ENCODE measurements at regions not wholly inside any gene's neighbourhood (a gene's known extent, or its start where the extent isn't known, plus 50 kb on each side); places are given as distances from the start of the nearest gene placed in this dataset.

DNA sequence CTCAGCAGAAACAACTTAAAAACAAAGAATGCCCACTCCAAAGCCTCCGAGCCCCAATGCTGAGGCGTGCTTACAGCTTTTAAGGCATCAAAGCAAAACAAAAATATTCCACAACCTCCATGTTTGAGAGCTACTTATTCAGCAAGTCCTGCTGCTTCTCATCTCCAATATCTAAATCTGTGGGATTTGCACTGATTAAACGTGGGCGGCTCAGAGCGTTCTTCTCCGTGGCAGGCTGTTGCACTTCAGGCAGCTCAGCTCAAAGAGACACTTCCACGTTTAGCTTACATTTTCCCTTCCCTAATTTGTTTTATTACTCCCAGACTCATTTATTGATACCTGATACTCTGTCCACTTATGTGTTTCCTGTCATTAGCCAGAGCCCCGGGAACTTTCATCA, 282.6 kb upstream of the MCTP2 start:
- H3K27me3 ChIP-seq (ENCODE audit: insufficient read depth, low read length): no peaks in the 10 kb centered on the region
- no peak overlapping the region for H3K18ac ChIP-seq (ENCODE audit: low read length)
- H3K4me3 ChIP-seq (ENCODE audit: low read depth, low read length): no peak overlapping the region
- no peak overlapping the region for H4K8ac ChIP-seq (ENCODE audit: low read depth, low read length)
- no peak overlapping the region for H3K27ac ChIP-seq (ENCODE audit: low read depth, low read length)
- no peaks in the 10 kb centered on the region for H3K79me1 ChIP-seq (ENCODE audit: low read length)
- no peaks in the 10 kb centered on the region for H3K4me1 ChIP-seq (ENCODE audit: control insufficient read depth in 1 of 2, insufficient read depth in 2 of 2, low read length in 2 of 2)
- H4K91ac ChIP-seq (ENCODE audit: low read depth, low read length): no peak overlapping the region
- no peaks in the 10 kb centered on the region for H3K9me3 ChIP-seq (ENCODE audit: insufficient read depth, low read depth, low read length)
- no peak overlapping the region for H4K12ac ChIP-seq (ENCODE audit: low read depth, low read length)
- H3K4me2 ChIP-seq (ENCODE audit: low read length): no peak overlapping the region
- no peak overlapping the region for H3K14ac ChIP-seq (ENCODE audit: low read length)
- H2AK5ac ChIP-seq (ENCODE audit: low read length): no peak overlapping the region
- no peak overlapping the region for H2BK12ac ChIP-seq (ENCODE audit: low read length)
- WGBS (ENCODE audit: extremely low coverage, insufficient coverage, insufficient read length): no CpG with 5 or more reads among the region's 8 CpGs
- DNase-seq: no peak
- H2BK5ac ChIP-seq (ENCODE audit: low read depth, low read length, poor library complexity): no peak overlapping the region
- H3K9ac ChIP-seq (ENCODE audit: low read length): no peak overlapping the region
- no peaks in the 10 kb centered on the region for H3K36me3 ChIP-seq (ENCODE audit: control insufficient read depth in 1 of 2, insufficient read depth in 2 of 2, low read length in 2 of 2)
- H2AFZ ChIP-seq (ENCODE audit: insufficient read depth, low read length, poor library complexity): no peak overlapping the region
- H3K79me2 ChIP-seq (ENCODE audit: control insufficient read depth, insufficient read depth, low read length, poor library complexity): no peaks in the 10 kb centered on the region
- H3K23ac ChIP-seq (ENCODE audit: low read length): no peak overlapping the region
- no peak overlapping the region for H3K4ac ChIP-seq (ENCODE audit: low read depth, low read length)
- H2BK120ac ChIP-seq (ENCODE audit: insufficient read depth, low read length, poor library complexity): no peak overlapping the region

DNA sequence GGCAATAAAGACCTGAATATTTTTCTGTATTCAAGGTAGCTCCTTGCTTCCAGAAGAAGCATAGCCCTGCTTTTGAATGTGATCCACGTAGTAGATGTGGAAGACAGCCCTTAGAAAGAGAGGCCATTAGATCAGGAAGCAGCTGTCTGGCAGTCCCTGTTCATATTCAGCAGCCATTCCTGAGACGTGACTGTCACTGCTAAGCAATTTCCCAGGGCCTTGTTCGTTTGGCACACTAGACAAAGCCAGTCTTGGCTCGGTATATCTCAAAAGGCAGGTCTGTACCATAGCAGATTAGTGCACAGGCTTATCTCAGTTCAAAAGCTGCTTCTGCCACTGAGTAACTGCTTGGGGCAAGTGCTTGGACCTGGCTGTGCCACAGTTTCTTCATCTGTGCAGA, 287.8 kb upstream of the MCTP2 start:
- Histone ChIP-seq H3K23ac (ENCODE audit: low read length) (no peak overlapping the region), H3K4ac (ENCODE audit: low read depth, low read length) (no peak overlapping the region), H4K12ac (ENCODE audit: low read depth, low read length) (no peak overlapping the region), H4K91ac (ENCODE audit: low read depth, low read length) (no peak overlapping the region), H3K9me3 (ENCODE audit: insufficient read depth, low read depth, low read length) (no peaks in the 10 kb centered on the region), H3K9ac (ENCODE audit: low read length) (no peak overlapping the region), H3K27ac (ENCODE audit: low read depth, low read length) (no peak overlapping the region), H3K79me1 (ENCODE audit: low read length) (no peaks in the 10 kb centered on the region), H2BK12ac (ENCODE audit: low read length) (no peak overlapping the region), H2AFZ (ENCODE audit: insufficient read depth, low read length, poor library complexity) (no peak overlapping the region), H3K18ac (ENCODE audit: low read length) (no peak overlapping the region), H3K4me3 (ENCODE audit: low read depth, low read length) (no peak overlapping the region), H3K14ac (ENCODE audit: low read length) (no peak overlapping the region), H3K4me1 (ENCODE audit: control insufficient read depth in 1 of 2, insufficient read depth in 2 of 2, low read length in 2 of 2) (no peaks in the 10 kb centered on the region), H3K27me3 (ENCODE audit: insufficient read depth, low read length) (no peaks in the 10 kb centered on the region), H2AK5ac (ENCODE audit: low read length) (no peak overlapping the region), H3K4me2 (ENCODE audit: low read length) (no peak overlapping the region), H2BK5ac (ENCODE audit: low read depth, low read length, poor library complexity) (no peak overlapping the region), H4K8ac (ENCODE audit: low read depth, low read length) (no peak overlapping the region), H3K79me2 (ENCODE audit: control insufficient read depth, insufficient read depth, low read length, poor library complexity) (no peaks in the 10 kb centered on the region), H3K36me3 (ENCODE audit: control insufficient read depth in 1 of 2, insufficient read depth in 2 of 2, low read length in 2 of 2) (no peaks in the 10 kb centered on the region), H2BK120ac (ENCODE audit: insufficient read depth, low read length, poor library complexity) (no peak overlapping the region)
- WGBS (ENCODE audit: extremely low coverage, insufficient coverage, insufficient read length): no CpG with 5 or more reads among the region's 4 CpGs
- peak; percentile 37 to 55 for DNase-seq

DNA sequence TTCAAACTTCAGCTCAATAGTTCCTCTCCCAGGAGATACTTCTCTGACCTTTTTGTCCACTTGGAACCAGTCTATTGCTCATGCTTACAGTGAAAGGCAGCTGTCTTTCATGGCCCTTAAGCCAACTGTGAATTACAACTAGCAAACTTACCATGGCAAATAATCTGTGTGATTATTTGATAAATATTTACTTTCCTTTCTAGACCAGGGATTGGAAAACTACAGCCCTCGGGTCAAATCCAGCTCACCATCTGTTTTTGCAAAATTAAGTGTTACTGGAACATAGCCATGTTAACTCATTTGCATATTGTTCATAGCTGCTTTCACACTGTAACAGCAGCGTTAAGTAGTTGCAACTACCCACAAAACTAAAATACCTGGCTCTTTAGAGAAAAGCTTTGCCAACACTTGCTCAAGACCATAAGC, 289.1 kb upstream of the MCTP2 start:
- no peak for DNase-seq
- Histone ChIP-seq H4K91ac (ENCODE audit: low read depth, low read length) (no peak overlapping the region), H4K8ac (ENCODE audit: low read depth, low read length) (no peak overlapping the region), H2BK120ac (ENCODE audit: insufficient read depth, low read length, poor library complexity) (no peak overlapping the region), H3K27me3 (ENCODE audit: insufficient read depth, low read length) (no peaks in the 10 kb centered on the region), H3K79me2 (ENCODE audit: control insufficient read depth, insufficient read depth, low read length, poor library complexity) (no peaks in the 10 kb centered on the region), H3K27ac (ENCODE audit: low read depth, low read length) (no peak overlapping the region), H2BK12ac (ENCODE audit: low read length) (no peak overlapping the region), H3K9me3 (ENCODE audit: insufficient read depth, low read depth, low read length) (no peaks in the 10 kb centered on the region), H2AFZ (ENCODE audit: insufficient read depth, low read length, poor library complexity) (no peak overlapping the region), H3K9ac (ENCODE audit: low read length) (no peak overlapping the region), H2BK5ac (ENCODE audit: low read depth, low read length, poor library complexity) (no peak overlapping the region), H3K79me1 (ENCODE audit: low read length) (no peaks in the 10 kb centered on the region), H3K4me2 (ENCODE audit: low read length) (no peak overlapping the region), H3K18ac (ENCODE audit: low read length) (no peak overlapping the region), H3K14ac (ENCODE audit: low read length) (no peak overlapping the region), H3K4me3 (ENCODE audit: low read depth, low read length) (no peak overlapping the region), H2AK5ac (ENCODE audit: low read length) (no peak overlapping the region), H4K12ac (ENCODE audit: low read depth, low read length) (no peak overlapping the region), H3K4ac (ENCODE audit: low read depth, low read length) (no peak overlapping the region), H3K4me1 (ENCODE audit: control insufficient read depth in 1 of 2, insufficient read depth in 2 of 2, low read length in 2 of 2) (no peaks in the 10 kb centered on the region), H3K23ac (ENCODE audit: low read length) (no peak overlapping the region), H3K36me3 (ENCODE audit: control insufficient read depth in 1 of 2, insufficient read depth in 2 of 2, low read length in 2 of 2) (no peaks in the 10 kb centered on the region)
- WGBS (ENCODE audit: extremely low coverage, insufficient coverage, insufficient read length): no CpG with 5 or more reads among the region's 2 CpGs

DNA sequence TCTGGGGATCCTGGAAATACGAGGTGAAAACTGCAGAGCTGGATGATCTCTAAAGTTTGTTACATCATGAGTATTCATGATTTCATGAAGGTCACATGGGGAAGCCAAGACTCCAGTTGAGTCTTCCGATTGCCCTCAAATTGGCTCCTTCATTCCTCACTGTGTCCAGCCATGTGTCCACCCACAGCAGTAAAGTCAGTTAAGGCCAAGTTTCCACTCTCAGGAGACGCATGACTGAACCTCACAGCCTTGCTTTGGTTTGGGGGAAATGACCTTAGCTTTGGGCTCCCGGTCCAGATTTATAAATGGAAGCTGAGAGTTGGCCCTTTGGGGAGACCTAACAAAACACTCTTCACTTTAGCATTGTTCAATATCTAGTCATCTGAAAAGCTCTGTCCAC, 289.7 kb upstream of the MCTP2 start:
- no peak overlapping the region for H3K4me3 ChIP-seq (ENCODE audit: low read depth, low read length)
- H4K8ac ChIP-seq (ENCODE audit: low read depth, low read length): no peak overlapping the region
- H3K9ac ChIP-seq (ENCODE audit: low read length): no peak overlapping the region
- no peaks in the 10 kb centered on the region for H3K4me1 ChIP-seq (ENCODE audit: control insufficient read depth in 1 of 2, insufficient read depth in 2 of 2, low read length in 2 of 2)
- no CpG with 5 or more reads among the region's 4 CpGs for WGBS (ENCODE audit: extremely low coverage, insufficient coverage, insufficient read length)
- H2BK5ac ChIP-seq (ENCODE audit: low read depth, low read length, poor library complexity): no peak overlapping the region
- H2BK12ac ChIP-seq (ENCODE audit: low read length): no peak overlapping the region
- no peaks in the 10 kb centered on the region for H3K9me3 ChIP-seq (ENCODE audit: insufficient read depth, low read depth, low read length)
- no peaks in the 10 kb centered on the region for H3K79me2 ChIP-seq (ENCODE audit: control insufficient read depth, insufficient read depth, low read length, poor library complexity)
- no peak overlapping the region for H2BK120ac ChIP-seq (ENCODE audit: insufficient read depth, low read length, poor library complexity)
- no peak overlapping the region for H3K18ac ChIP-seq (ENCODE audit: low read length)
- H2AFZ ChIP-seq (ENCODE audit: insufficient read depth, low read length, poor library complexity): no peak overlapping the region
- no peak overlapping the region for H3K27ac ChIP-seq (ENCODE audit: low read depth, low read length)
- H3K4me2 ChIP-seq (ENCODE audit: low read length): no peak overlapping the region
- no peaks in the 10 kb centered on the region for H3K36me3 ChIP-seq (ENCODE audit: control insufficient read depth in 1 of 2, insufficient read depth in 2 of 2, low read length in 2 of 2)
- no peak overlapping the region for H4K91ac ChIP-seq (ENCODE audit: low read depth, low read length)
- H4K12ac ChIP-seq (ENCODE audit: low read depth, low read length): no peak overlapping the region
- no peak overlapping the region for H3K23ac ChIP-seq (ENCODE audit: low read length)
- no peak for DNase-seq
- no peaks in the 10 kb centered on the region for H3K27me3 ChIP-seq (ENCODE audit: insufficient read depth, low read length)
- H3K79me1 ChIP-seq (ENCODE audit: low read length): no peaks in the 10 kb centered on the region
- no peak overlapping the region for H3K14ac ChIP-seq (ENCODE audit: low read length)
- no peak overlapping the region for H2AK5ac ChIP-seq (ENCODE audit: low read length)
- no peak overlapping the region for H3K4ac ChIP-seq (ENCODE audit: low read depth, low read length)

Data from trophoblast cell (in vitro differentiated cells and primary cell).